Breast epithelium (tissue), 4 donors: ENCODE measurements at regions not wholly inside any gene's neighbourhood (a gene's known extent, or its start where the extent isn't known, plus 50 kb on each side); places are given as distances from the start of the nearest gene placed in this dataset.

Experiments used
- DNase-seq, 2 donors: peaks; one replicate each; pipeline ENCODE4 v3.0.0-alpha.2; 2019; ENCODE audit warnings: low spot score in 2 of 2
- H3K27ac ChIP-seq, 2 donors: fragments of 200-600 bp; sonication (generic) in 1 of 2; one replicate each; pipeline ENCODE4 v1.5.1; 2016 to 2019; ENCODE audit warnings: mild to moderate bottlenecking in 1 of 2
- H3K27me3 ChIP-seq, 2 donors: fragments of 200-600 bp; sonication (generic) in 1 of 2; one replicate each; pipeline versions ENCODE4 v1.5.1 to v1.6.0; 2017 to 2019; ENCODE audit warnings: control low read depth in 1 of 2, mild to moderate bottlenecking in 1 of 2
- H3K36me3 ChIP-seq: fragments of 200-600 bp; one replicate; pipeline ENCODE4 v1.5.1; 2019
- H3K4me1 ChIP-seq, 2 donors: fragments of 200-600 bp; sonication (generic); one replicate each; pipeline ENCODE4 v1.5.1; 2016 to 2019; ENCODE audit warnings: control low read depth in 1 of 2
- H3K4me3 ChIP-seq, 3 donors: fragments of 200-600 bp; sonication (generic); 1 replicate in 2 of 3; 2 replicates in 1 of 3; pipeline ENCODE4 v1.5.1; 2016 to 2019; ENCODE audit warnings: mild to moderate bottlenecking in 3 of 3, moderate library complexity in 2 of 3
- H3K9me3 ChIP-seq, 2 donors: fragments of 200-600 bp; sonication (generic) in 1 of 2; one replicate each; pipeline ENCODE4 v1.5.1; 2016 to 2019; ENCODE audit warnings: control low read depth in 1 of 2
- POLR2A ChIP-seq: fragments of 450-650 bp; IDR thresholded peaks from one replicate; pipeline ENCODE4 v1.6.1; 2016; ENCODE audit warnings: antibody characterized with exemption, mild to moderate bottlenecking, moderate library complexity
- POLR2AphosphoS5 ChIP-seq, 3 donors: sonication (generic); formaldehyde crosslinking; IDR thresholded peaks; one replicate each; pipeline ENCODE4 v1.6.1; 2017; ENCODE audit warnings: antibody characterized with exemption in 3 of 3
- intact Hi-C: fragments of 100-400 bp; cut with DNase I; formaldehyde crosslinking; loops from one replicate; pipeline ENCODE4 v1.15.1; 2023; ENCODE audit warnings: low total_unique reads
- TF ChIP-seq, protein P1 (sequence below), 3 donors: fragments of 450-650 bp; IDR thresholded peaks; one replicate each; pipeline ENCODE4 v1.5.1; 2016 to 2017; ENCODE audit warnings: antibody characterized with exemption in 3 of 3, mild to moderate bottlenecking in 3 of 3, moderate library complexity in 3 of 3

DNA sequence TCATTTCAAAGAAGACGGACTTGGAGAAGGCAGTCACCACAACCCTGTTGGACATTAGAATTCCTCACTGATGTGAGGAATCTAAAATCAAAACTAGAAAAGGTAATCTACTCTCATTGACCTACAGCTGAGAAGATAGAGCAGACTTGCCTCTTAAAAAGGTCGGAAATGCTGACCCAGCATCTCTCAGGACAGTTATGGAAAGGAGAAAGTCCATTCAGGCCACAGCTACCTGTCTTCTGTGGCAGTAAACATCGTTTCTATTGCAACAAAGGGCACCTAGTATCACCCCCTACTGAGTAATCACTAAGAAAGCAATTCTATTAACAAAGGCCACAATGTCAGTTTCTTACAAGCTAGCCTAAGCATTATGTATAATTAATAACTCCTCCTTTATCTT, 601.7 kb downstream of the PRELID2 start:
- Histone ChIP-seq H3K9me3 (no peaks in the 10 kb centered on the region), H3K27me3 (no peaks in the 10 kb centered on the region), H3K4me3 (no peak overlapping the region), H3K36me3 (no peaks in the 10 kb centered on the region), H3K4me1 (no peaks in the 10 kb centered on the region), H3K27ac (no peak overlapping the region)
- DNase-seq: no peak
- TF ChIP-seq POLR2AphosphoS5 (IDR thresholded peaks at IDR 0.05) (no peak), POLR2A (no peak)
- TF ChIP-seq, protein P1, sequence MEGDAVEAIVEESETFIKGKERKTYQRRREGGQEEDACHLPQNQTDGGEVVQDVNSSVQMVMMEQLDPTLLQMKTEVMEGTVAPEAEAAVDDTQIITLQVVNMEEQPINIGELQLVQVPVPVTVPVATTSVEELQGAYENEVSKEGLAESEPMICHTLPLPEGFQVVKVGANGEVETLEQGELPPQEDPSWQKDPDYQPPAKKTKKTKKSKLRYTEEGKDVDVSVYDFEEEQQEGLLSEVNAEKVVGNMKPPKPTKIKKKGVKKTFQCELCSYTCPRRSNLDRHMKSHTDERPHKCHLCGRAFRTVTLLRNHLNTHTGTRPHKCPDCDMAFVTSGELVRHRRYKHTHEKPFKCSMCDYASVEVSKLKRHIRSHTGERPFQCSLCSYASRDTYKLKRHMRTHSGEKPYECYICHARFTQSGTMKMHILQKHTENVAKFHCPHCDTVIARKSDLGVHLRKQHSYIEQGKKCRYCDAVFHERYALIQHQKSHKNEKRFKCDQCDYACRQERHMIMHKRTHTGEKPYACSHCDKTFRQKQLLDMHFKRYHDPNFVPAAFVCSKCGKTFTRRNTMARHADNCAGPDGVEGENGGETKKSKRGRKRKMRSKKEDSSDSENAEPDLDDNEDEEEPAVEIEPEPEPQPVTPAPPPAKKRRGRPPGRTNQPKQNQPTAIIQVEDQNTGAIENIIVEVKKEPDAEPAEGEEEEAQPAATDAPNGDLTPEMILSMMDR (IDR thresholded peaks at IDR 0.05): no peak
- intact Hi-C loops: no loop called here

DNA sequence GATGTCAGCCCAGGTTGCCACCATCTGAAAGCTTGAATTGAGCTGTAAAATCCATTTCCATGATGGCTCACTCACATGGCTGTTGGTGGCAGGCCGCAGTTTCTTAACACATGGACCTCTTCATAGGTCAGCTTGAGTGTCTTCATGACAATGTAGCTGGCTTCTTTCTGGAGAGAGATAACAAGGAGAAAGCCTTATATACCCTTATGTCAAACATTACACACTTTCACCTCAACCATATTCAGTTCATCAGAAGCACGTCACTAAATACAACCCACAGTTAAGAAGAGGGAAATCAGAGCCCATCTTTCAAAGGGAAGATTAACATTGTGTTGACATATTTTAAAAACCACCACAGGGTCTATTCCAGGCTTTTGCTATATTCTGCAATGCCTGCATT, 604.4 kb downstream of the PRELID2 start:
- DNase-seq: no peak
- no peaks in the 10 kb centered on the region for H3K9me3 ChIP-seq
- intact Hi-C loops: no loop called here
- H3K4me1 ChIP-seq: no peaks in the 10 kb centered on the region
- H3K4me3 ChIP-seq: no peak overlapping the region
- TF ChIP-seq POLR2A: no peak
- no peak for TF ChIP-seq POLR2AphosphoS5 (IDR thresholded peaks at IDR 0.05)
- TF ChIP-seq, protein P1 (IDR thresholded peaks at IDR 0.05): no peak
- H3K27ac ChIP-seq: no peak overlapping the region
- no peaks in the 10 kb centered on the region for H3K27me3 ChIP-seq
- H3K36me3 ChIP-seq: no peaks in the 10 kb centered on the region

DNA sequence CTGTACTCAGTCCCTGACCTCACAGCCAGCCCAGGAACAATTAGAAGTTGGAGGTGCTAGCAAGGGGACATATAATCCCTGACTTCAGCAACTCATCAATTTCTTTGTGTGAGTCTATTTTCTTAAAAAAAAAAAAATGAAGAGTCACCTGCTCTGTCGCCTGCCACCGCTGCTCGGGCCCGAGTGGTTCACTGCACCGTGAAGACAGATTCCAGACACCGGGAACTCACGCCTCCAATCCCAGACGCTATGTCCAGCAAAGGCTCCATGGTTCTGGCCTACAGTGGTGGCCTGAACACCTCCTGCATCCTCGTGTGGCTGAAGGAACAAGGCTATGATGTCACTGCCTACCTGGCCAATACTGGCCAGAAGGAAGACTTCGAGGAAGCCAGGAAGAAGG, 606.6 kb downstream of the PRELID2 start:
- intact Hi-C loops: no loop called here
- no peak for DNase-seq
- TF ChIP-seq, protein P1 (IDR thresholded peaks at IDR 0.05): no peak
- TF ChIP-seq POLR2AphosphoS5 (IDR thresholded peaks at IDR 0.05): no peak
- TF ChIP-seq POLR2A: no peak
- Histone ChIP-seq H3K4me1 (no peaks in the 10 kb centered on the region), H3K27ac (no peak overlapping the region), H3K4me3 (no peak overlapping the region), H3K27me3 (no peaks in the 10 kb centered on the region), H3K36me3 (no peaks in the 10 kb centered on the region), H3K9me3 (no peaks in the 10 kb centered on the region)

DNA sequence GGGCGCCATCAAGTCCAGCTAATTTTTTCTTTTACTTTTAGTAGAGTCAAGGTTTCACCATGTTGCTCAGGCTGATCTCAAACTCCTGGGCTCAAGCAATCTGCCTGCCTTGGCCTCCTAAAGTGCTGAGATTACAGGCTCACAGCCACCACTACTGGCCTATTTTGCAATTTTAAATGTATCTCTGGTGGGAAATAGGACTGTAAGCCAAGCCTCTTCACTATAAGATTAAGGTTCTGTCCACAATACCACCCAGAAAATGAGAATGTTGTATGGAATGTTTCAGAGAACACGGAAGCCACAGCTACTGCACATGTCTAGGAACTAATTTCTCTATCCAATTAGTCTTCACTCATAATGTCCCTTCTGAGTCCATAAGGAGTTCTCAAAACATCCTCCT, 607.3 kb downstream of the PRELID2 start:
- TF ChIP-seq POLR2A (no peak), POLR2AphosphoS5 (IDR thresholded peaks at IDR 0.05) (no peak)
- TF ChIP-seq, protein P1 (IDR thresholded peaks at IDR 0.05): no peak
- no peak overlapping the region for H3K4me3 ChIP-seq
- H3K36me3 ChIP-seq: no peaks in the 10 kb centered on the region
- no peak for DNase-seq
- no peaks in the 10 kb centered on the region for H3K4me1 ChIP-seq
- intact Hi-C loops: no loop called here
- H3K27me3 ChIP-seq: no peaks in the 10 kb centered on the region
- H3K9me3 ChIP-seq: no peaks in the 10 kb centered on the region
- H3K27ac ChIP-seq: no peak overlapping the region

DNA sequence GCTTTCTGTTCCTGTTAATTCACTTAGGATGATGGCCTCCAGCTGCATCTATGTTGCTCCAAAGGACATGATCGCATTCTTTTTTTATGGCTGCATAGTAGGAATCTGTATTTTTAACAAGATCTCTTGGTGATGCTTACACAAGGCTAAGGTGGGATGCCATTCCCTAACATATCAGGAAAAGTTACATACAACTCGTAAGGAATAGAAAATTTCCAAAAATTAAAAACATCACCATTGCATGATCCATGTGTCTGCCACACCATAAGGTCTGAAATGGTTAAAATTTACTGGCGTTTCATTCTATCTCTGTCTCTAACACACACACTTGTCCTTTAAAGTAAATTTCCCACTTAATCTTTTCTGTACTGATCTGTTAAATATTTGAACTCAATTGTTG, 608.4 kb downstream of the PRELID2 start:
- TF ChIP-seq, protein P1 (IDR thresholded peaks at IDR 0.05): no peak
- TF ChIP-seq POLR2A (no peak), POLR2AphosphoS5 (IDR thresholded peaks at IDR 0.05) (no peak)
- Histone ChIP-seq H3K9me3 (no peaks in the 10 kb centered on the region), H3K4me1 (no peaks in the 10 kb centered on the region), H3K4me3 (no peak overlapping the region), H3K27ac (no peak overlapping the region), H3K36me3 (no peaks in the 10 kb centered on the region), H3K27me3 (no peaks in the 10 kb centered on the region)
- no peak for DNase-seq
- intact Hi-C loops: no loop called here
